HG03039 (cell line): ENCODE measurements at regions not wholly inside any gene's neighbourhood (a gene's known extent, or its start where the extent isn't known, plus 50 kb on each side); places are given as distances from the start of the nearest gene placed in this dataset.
"Not testable (repeated sequence)": the region's sequence is repeated elsewhere in the genome, so short reads cannot be mapped to it uniquely, and the experiment has no call there.

Experiments
- ATAC-seq: cut with Tn5 transposase; IDR thresholded peaks from one replicate; pipeline ENCODE4 v1.9.1; 2021; ENCODE audit warnings: mild to moderate bottlenecking, moderate library complexity; ENCODE audit not compliant: unreplicated experiment

DNA sequence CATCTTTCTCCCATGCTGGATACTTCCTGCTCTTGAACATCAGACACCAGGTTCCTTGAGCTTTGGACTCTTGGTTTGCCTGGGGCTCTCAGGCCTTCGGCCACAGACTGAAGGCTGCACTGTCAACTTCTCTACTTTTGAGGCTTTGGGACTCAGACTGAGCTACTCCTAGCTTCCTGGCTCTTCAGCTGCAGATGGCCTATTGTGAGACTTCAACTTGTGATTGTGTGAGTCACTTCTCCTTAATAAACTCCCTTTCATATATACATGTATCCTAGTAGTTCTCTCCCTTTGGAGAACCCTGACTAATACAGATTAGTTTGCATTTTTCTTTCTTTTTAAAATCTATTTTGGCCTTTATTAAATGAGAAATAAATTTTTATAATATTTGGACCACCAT is 276.2 kb upstream of the SEMA3C start:
- ATAC-seq = no peak

GRCh38 chr7:81190997-81191768 is 272.3 kb upstream of the SEMA3C start:
- no peak for ATAC-seq

DNA sequence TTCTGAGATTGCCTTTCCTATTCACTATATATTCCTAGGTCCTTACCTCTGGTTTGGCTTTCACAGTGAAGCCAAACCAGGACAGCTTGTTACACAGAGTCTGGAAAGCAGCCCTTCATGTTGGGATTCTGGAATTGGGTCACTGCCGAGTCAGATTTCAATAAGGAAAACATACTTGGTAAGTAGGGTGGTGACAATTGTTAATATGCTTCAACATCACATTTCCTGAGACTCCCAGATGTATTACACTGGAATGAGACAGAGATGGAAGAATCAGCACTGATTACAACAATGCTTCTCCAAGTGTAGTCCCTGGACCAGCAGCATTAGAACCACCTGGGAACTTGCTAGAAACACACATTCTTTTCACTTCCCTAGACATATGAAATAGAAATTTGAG is 268.9 kb upstream of the SEMA3C start:
- ATAC-seq = no peak

DNA sequence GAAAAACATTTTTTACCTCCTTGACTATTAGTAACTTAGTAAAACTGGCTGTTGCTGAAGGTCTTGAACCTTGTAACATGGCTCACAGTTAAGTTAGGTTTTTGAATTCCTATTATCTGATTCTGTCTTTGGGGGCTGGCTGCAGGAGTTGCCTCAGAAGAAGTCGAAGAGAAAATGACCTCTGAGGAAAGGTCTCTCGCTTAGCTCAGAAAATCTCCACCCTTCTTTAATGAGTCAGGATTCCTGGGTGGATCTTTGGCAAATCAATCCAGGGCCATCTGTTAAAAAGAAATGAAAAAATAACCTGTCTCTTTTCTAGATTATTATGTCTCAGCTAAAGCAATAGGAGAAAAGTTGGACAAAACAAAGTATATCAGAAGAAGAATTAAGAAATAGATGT is 267.8 kb upstream of the SEMA3C start:
- no peak for ATAC-seq

GRCh38 chr7:81185072-81185471 is 266.2 kb upstream of the SEMA3C start:
- no peak for ATAC-seq

GRCh38 chr7:81183326-81183725 is 264.5 kb upstream of the SEMA3C start:
- no peak for ATAC-seq

- not testable (repeated sequence) for ATAC-seq
Observed at GRCh38 chr7:81182056-81182455, 263.2 kb upstream of the SEMA3C start.

DNA sequence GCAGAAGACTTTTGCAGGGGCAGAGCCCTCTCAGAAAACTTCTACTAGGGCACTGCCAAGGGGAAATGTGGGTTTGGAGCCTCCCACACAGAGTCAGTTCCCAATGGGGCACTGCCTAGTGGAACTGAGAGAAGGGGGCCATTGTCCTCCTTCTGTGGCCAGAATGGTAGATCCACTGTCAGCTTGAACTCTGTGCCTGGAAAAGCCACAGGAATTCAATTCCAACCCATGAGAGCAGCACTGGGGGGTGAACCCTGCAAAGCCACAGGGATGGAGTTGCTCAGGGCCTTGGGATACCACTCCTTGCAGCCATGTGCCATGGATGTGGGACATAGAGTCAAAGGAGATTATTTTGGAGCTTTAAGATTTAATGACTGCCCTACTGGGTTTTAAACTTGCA is 262.2 kb upstream of the SEMA3C start:
- ATAC-seq = no peak

- no peak for ATAC-seq
Observed at GRCh38 chr7:81180573-81180972, 261.7 kb upstream of the SEMA3C start.

DNA sequence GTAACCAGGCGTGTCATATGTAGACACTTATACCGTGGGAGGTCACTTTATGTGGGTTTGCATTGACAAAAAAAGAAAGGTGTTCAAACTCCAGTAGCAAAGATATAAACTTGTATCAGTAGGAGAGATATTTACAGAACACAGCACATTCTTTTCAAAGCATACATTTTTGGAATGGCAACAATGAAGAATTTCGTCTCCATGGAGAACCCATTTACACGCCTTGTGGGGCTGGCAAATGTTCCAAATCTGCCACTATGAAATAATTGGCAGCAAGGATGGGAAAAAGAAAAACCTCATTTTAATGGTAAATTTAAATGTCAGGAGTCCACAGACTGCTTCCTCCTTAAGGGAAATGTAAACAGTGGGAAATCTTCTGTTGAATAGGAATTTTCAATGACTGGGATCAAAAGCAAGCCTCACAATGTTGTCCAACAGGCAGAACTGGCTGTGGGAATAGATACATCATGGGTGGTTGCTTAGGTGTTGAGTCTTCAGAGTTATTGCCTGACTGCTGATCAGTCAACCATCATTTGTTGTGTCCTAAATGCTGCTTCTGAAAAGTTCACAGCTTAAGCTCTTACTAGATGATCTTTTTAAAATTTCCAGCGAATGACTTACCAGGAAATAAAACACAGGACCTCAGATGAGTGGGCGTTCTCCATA is 256.6 kb upstream of the SEMA3C start:
- ATAC-seq = no peak

DNA sequence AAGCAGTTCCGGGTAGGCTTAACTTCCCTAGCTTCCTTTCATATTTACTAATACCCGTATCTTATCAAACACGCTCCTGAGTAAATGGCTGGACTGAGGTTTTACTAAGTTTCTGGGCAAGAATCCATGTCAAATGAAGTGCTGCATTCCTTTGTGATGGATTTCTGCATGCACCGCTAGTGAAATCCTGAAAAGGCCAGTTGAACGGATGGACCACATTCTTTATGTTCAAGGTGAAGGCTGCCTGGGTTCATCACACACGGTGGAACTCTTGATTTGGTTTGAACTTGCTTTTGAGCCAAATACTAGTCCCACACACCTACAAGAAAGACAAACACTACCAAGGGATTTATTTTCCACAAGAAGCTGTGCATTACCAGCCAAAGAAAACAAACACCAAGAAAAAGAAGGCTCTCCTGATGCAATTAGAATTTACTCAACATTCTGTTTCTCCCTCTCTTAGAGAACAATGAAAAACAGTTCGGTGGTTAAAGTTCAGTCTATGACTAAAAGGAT is 255.0 kb upstream of the SEMA3C start:
- ATAC-seq = no peak

DNA sequence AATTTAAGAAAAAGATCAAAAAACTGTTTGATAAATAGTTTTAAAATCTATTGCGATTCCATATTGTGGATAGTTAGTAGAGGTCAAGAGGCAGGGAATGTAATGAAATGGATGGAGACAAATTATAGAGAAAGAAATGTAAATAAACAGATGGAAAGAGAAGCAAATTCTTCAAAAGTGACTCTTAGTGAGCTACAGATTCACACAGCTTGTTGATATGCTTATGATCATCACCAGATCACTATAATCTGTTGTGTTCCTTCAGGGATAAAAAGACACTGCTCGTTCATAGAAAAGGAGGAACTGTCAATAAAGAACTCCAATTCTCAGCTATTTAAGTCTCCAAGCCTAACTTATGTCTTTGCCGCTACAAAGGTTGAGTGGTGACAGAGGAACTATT is 251.4 kb upstream of the SEMA3C start:
- ATAC-seq = no peak

- ATAC-seq = no peak
Observed at GRCh38 chr7:81167934-81168333, 249.1 kb upstream of the SEMA3C start.

DNA sequence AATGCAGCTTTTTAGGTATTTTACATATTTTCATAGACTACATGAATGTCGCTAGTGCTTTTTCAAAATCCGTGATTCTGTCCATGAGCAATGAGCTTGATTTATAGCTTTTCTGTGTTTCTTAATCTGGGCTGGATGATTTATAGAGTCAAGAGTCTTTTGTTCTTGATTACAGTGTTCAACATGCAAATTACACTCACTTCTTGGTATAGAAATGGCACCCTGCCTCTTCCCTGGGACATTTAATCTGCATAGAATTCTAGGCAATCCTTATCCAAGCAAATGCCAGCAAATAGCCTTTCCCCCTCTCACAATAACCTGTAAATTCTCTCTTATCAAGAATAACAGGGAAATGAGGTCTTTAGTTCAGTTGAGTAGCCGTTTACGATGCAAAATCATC is 246.2 kb upstream of the SEMA3C start:
- no peak for ATAC-seq

- no peak for ATAC-seq
Observed at GRCh38 chr7:81162771-81163525, 244.1 kb upstream of the SEMA3C start.

DNA sequence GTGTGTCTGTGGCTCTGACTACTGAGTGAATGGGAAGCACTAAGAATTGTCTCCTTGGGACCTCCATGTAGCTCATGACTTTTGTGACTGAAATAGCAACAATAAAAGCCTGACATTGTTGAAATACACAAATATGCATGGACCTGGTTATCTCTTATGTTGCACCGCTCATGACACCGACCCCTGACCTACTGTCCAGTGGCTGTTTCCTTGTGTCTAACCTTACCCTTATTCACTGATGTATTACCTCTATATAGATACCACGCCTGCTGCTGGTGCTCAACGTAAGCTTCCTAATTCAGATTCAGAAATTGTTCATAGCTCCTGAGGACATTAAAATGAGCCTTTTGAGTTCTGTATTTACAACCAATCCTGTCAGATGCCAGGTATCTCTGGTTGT is 243.4 kb upstream of the SEMA3C start:
- ATAC-seq = no peak

DNA sequence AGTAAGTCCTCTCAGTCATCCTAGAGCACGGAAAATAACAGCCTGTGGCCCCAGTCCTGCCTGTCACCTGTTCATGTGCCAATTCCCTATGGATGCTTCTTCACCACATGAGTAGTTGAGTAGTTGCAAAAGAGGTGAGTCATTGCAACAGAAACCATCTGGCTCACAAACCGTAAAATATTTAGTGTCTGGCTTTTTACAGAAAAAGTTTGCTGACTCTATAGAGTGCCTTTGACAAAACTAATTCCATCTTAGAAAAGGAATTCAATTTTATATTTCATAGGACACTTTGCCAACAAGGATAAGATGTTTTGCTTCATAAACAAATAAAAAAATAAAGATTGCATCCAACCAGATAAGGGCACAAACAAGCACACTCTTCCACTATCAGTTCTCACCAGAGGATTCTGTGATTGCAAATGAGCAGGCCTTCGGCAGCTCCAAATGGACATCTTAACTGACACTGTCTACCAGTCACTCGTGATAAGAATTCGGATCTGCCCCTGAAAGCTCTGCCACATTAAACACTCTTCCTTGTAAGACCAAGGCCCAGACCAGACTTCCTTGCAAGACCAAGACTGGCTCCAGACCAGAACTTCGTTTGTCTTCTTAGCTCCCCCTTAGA is 242.7 kb upstream of the SEMA3C start:
- ATAC-seq = no peak

DNA sequence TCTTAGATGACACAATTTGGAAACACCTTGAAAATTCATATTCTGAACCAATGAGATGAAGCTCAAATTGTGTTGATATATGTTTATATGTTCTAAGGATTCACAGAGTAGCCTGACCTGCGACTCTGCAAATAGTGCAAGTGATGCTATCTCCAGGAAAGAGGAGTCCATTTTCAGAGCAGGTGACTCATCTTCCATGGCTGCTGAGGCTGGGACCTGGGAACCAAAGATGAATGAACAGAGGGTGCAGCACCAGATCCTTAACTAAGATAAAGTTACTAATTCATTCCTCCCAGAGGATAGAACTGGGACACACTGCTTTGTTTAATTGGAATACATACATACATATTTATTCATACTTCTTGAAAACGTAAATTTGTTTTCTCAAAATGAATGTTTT is 240.6 kb upstream of the SEMA3C start:
- ATAC-seq = no peak

- no peak for ATAC-seq
Observed at GRCh38 chr7:81158189-81158588, 239.3 kb upstream of the SEMA3C start.

DNA sequence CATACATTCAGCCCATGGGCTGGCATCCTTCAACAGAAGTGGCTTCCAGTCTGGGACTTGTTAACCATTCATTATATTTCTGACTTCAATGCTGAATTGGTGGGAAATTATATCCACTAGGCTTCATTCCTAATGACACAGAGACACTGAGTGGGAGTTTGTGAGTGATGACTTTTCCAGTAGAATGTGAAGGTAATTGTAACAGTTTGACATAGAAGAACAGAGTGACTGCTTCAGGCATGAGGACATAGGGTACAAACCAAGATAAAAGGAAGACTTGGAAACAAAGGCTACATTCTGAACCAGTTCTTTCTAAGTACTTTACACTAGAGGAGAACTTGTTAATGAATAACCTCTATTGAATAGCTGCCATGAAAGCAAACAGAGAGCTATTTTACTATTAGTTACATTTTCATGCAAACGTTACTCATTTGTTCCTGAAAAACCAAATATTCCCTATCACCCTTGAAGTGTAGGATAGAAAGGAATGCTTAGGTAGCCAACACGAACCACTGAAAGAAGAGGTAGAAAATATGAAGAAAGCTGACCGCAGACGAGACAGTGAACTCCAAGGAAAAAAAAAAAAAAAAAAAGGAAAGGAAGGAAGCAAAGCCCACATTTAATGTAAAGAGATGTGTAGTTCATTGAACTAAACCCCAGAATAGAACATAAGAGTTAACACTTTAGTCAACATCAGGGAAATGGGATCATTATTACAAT is 237.0 kb upstream of the SEMA3C start:
- ATAC-seq = no peak

DNA sequence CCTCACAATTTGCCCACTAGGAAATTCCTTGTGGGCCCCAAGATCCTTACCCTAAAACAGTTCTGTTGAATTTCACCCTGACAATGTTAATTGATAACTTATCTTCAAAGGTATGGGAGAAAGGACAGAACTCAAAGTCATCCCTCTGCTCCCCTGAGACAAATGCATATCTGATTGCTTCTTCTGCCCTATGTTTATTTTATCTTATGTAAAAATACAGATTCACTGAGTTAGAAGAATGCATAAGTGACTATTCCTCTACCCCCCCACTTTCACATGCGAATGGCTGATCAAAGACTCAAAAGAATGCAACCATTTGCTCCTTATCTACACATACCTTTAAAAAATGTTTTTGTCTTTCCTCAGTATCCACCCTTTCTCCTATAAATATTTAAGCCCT is 235.7 kb upstream of the SEMA3C start:
- no peak for ATAC-seq
